Epithelial cell of proximal tubule (primary cell): ENCODE measurements at regions not wholly inside any gene's neighbourhood (a gene's known extent, or its start where the extent isn't known, plus 50 kb on each side); places are given as distances from the start of the nearest gene placed in this dataset.
"Not testable (repeated sequence)": the region's sequence is repeated elsewhere in the genome, so short reads cannot be mapped to it uniquely, and the experiment has no call there.

ENCODE experiments used
- DNase-seq: peaks from one replicate; pipeline ENCODE4 v3.0.0-alpha.2; 2011; ENCODE audit warnings: low read depth
- H3K4me3 ChIP-seq: 2 replicates; pipeline ENCODE4 v1.5.1; 2011; ENCODE audit warnings: low read depth, mild to moderate bottlenecking, low read length
- TF ChIP-seq, protein P1 (sequence below): conservative IDR thresholded peaks from 2 replicates; pipeline ENCODE4 v1.5.1; 2012; ENCODE audit warnings: low read depth, mild to moderate bottlenecking, low read length

DNA sequence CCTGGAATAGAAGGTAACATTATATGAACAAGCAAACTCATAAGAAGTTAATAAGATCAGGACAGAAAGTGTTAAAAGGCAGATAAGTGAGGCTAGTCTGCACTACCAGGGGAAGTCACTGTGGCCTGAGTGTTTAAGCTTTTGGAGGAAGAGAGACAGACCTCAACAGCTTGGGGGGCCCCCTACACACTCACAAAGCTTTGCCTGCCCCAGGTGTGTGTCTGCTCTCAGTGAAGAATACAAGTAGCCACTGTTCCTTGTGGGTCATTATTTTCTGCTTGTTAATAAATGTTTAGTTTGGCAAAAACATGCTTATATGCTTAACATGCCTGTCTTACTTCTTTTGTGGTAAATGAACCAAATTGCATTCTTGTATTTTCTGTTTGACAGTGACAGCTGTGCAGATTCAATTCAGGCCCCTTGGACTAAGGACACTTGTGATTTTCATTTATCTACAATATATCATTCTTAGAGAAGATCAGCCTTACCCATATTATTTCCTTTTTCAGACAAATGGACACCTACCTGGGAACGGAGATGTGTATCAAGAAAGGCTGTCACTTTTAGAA is 50.7 kb upstream of the C12orf71 start:
- H3K4me3 ChIP-seq = no peak overlapping the region
- no peak for DNase-seq
- TF ChIP-seq, protein P1, sequence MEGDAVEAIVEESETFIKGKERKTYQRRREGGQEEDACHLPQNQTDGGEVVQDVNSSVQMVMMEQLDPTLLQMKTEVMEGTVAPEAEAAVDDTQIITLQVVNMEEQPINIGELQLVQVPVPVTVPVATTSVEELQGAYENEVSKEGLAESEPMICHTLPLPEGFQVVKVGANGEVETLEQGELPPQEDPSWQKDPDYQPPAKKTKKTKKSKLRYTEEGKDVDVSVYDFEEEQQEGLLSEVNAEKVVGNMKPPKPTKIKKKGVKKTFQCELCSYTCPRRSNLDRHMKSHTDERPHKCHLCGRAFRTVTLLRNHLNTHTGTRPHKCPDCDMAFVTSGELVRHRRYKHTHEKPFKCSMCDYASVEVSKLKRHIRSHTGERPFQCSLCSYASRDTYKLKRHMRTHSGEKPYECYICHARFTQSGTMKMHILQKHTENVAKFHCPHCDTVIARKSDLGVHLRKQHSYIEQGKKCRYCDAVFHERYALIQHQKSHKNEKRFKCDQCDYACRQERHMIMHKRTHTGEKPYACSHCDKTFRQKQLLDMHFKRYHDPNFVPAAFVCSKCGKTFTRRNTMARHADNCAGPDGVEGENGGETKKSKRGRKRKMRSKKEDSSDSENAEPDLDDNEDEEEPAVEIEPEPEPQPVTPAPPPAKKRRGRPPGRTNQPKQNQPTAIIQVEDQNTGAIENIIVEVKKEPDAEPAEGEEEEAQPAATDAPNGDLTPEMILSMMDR = no peak

DNA sequence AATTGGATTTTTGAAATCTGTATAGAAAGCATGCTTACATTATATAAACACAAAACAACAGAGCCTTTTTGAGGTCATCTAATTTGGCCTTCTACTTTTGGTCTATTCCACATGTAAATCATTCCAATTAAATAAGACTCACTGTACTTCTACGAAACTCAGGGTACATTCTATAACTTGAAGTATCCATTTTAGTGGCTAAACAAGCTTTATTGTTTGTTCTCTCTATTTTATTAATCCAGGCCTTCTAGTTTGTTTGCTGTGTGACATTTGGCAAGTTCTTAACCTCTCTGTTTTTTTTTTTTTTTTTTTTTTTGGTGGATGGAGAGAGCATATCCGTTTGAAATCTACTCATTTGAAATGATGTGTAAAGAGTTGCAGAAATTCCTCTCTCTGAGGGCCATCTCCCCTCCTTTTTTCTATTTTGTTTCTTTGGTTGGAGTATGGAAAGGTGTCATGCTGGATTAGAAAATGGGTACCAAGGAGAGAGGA is 58.1 kb upstream of the C12orf71 start:
- TF ChIP-seq, protein P1 = no peak
- no peak overlapping the region for H3K4me3 ChIP-seq
- no peak for DNase-seq

GRCh38 chr12:27142101-27142721 is 59.8 kb upstream of the C12orf71 start:
- peak; percentile 13 for DNase-seq
- H3K4me3 ChIP-seq = no peak overlapping the region
- TF ChIP-seq, protein P1 = peak; percentile 97

GRCh38 chr12:27143256-27144069 is 61.1 kb upstream of the C12orf71 start:
- TF ChIP-seq, protein P1 = no peak
- DNase-seq = no peak

DNA sequence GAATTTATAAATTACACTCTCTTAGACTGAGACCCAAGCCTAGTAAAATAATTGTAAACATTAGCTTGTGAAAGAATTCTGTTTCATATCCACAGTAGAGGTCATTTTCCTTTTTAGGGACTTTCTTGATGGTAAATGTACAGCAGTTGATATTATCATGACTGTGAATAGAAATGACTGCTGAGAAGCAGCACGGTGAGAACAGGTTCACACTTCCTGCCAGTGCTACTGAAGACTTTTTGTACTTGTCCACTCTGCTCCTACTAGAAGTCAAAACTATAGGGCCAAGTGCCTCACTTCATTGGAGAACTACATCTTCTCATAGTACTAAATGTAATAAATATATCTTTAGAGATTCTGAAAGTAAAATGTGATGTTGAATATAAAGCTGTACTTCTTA is 63.3 kb upstream of the C12orf71 start:
- not testable (repeated sequence) for DNase-seq, H3K4me3 ChIP-seq

More at GRCh38 chr12:27143256-27144069, 61.1 kb upstream of the C12orf71 start:
- H3K4me3 ChIP-seq = no peak overlapping the region

- DNase-seq = no peak
- no peak overlapping the region for H3K4me3 ChIP-seq
- TF ChIP-seq, protein P1 = no peak
Measured at GRCh38 chr12:27148373-27148772, 66.0 kb upstream of the C12orf71 start.

GRCh38 chr12:27148791-27149190 is 66.4 kb upstream of the C12orf71 start:
- TF ChIP-seq, protein P1 = no peak
- no peak overlapping the region for H3K4me3 ChIP-seq
- no peak for DNase-seq
